ENCODE measurements at regions not wholly inside any gene's neighbourhood (a gene's known extent, or its start where the extent isn't known, plus 50 kb on each side); places are given as distances from the start of the nearest gene placed in this dataset.
"Not testable (repeated sequence)": the region's sequence is repeated elsewhere in the genome, so short reads cannot be mapped to it uniquely, and the experiment has no call there.

- no peak for DNase-seq (ENCODE audit: low read depth in 4 of 4, low spot score in 3 of 4)
These were observed 131.3 kb upstream of the FMN2 start for GRCh38 chr1:239960366-239960765.

GRCh38 chr1:239963856-239964255 is 127.8 kb upstream of the FMN2 start:
- no peak for DNase-seq (ENCODE audit: low read depth in 4 of 4, low spot score in 3 of 4)

- peak in 2 of 4 donors; percentile 35 to 47 for DNase-seq (ENCODE audit: low read depth in 4 of 4, low spot score in 3 of 4)
These were observed 115.3 kb upstream of the FMN2 start for GRCh38 chr1:239976130-239976968.

GRCh38 chr1:239977416-239977815 is 114.3 kb upstream of the FMN2 start:
- DNase-seq (ENCODE audit: low read depth in 4 of 4, low spot score in 3 of 4) = no peak

- DNase-seq (ENCODE audit: low read depth in 4 of 4, low spot score in 3 of 4) = no peak
These were observed 112.2 kb upstream of the FMN2 start for GRCh38 chr1:239979456-239979855.

GRCh38 chr1:239982762-239983161 is 108.9 kb upstream of the FMN2 start:
- DNase-seq (ENCODE audit: low read depth in 4 of 4, low spot score in 3 of 4) = no peak

GRCh38 chr1:239985044-239985443 is 106.6 kb upstream of the FMN2 start:
- DNase-seq (ENCODE audit: low read depth in 4 of 4, low spot score in 3 of 4) = no peak

- no peak for DNase-seq (ENCODE audit: low read depth in 4 of 4, low spot score in 3 of 4)
These were observed 104.5 kb upstream of the FMN2 start for GRCh38 chr1:239987103-239987745.

GRCh38 chr1:239989990-239990389 is 101.7 kb upstream of the FMN2 start:
- no peak for DNase-seq (ENCODE audit: low read depth in 4 of 4, low spot score in 3 of 4)

GRCh38 chr1:239992566-239992965 is 99.1 kb upstream of the FMN2 start:
- not testable (repeated sequence) for DNase-seq (ENCODE audit: low read depth in 4 of 4, low spot score in 3 of 4)

GRCh38 chr1:239993366-239993765 is 98.3 kb upstream of the FMN2 start:
- DNase-seq (ENCODE audit: low read depth in 4 of 4, low spot score in 3 of 4) = no peak

- DNase-seq (ENCODE audit: low read depth in 4 of 4, low spot score in 3 of 4) = no peak
These were observed 96.4 kb upstream of the FMN2 start for GRCh38 chr1:239995281-239995680.

GRCh38 chr1:239997160-239997514 is 94.5 kb upstream of the FMN2 start:
- DNase-seq (ENCODE audit: low read depth in 4 of 4, low spot score in 3 of 4) = no peak

- no peak for DNase-seq (ENCODE audit: low read depth in 4 of 4, low spot score in 3 of 4)
These were observed 94.0 kb upstream of the FMN2 start for GRCh38 chr1:239997515-239998311.

GRCh38 chr1:239998312-239998649 is 93.4 kb upstream of the FMN2 start:
- no peak for DNase-seq (ENCODE audit: low read depth in 4 of 4, low spot score in 3 of 4)

- no peak for DNase-seq (ENCODE audit: low read depth in 4 of 4, low spot score in 3 of 4)
These were observed 92.5 kb upstream of the FMN2 start for GRCh38 chr1:239999170-239999569.

- DNase-seq (ENCODE audit: low read depth in 4 of 4, low spot score in 3 of 4) = no peak
These were observed 91.0 kb upstream of the FMN2 start for GRCh38 chr1:240000634-240001033.

GRCh38 chr1:240001177-240001740 is 90.4 kb upstream of the FMN2 start:
- DNase-seq (ENCODE audit: low read depth in 4 of 4, low spot score in 3 of 4) = no peak

GRCh38 chr1:240004086-240004749 is 87.5 kb upstream of the FMN2 start:
- DNase-seq (ENCODE audit: low read depth in 4 of 4, low spot score in 3 of 4) = no peak

GRCh38 chr1:240005997-240006650 is 85.6 kb upstream of the FMN2 start:
- DNase-seq (ENCODE audit: low read depth in 4 of 4, low spot score in 3 of 4) = no peak

Data from right renal pelvis (tissue), 4 donors.